ENCODE measurements at regions not wholly inside any gene's neighbourhood (a gene's known extent, or its start where the extent isn't known, plus 50 kb on each side); places are given as distances from the start of the nearest gene placed in this dataset.

DNA sequence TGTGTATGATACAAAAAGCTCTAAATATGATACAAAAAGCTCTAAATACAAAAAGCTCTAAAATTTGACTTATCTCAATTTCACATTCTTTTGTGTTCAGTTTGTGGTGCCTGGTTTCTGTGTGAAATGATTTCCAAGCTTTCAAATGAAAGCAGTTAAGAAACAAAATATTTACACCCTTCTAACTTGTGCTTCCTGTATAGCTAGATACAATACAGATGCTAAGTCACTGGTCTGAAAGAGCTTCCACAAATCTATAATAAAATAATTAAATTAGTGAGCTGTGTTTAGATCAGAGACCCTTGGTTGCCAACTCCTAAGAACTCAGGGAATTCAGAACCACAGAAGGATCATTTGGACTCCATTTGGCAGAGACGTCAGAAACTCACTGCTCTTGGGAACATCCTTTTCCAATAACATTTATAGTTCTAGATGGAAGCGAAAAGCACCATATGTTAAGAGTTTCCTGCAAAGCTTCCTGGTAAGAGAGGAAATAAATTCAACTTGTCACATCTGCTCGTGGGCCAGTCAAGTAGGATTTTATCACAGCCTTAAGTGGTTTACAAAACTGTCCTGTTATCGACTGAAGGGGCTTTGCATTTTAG lies 1079.1 kb downstream of the ADGRL2 start:
- H2AFZ ChIP-seq (ENCODE audit: control insufficient read depth, low read depth, low read length), result no peak overlapping the region
- RAD21 ChIA-PET (ENCODE audit: unreplicated experiment), result no interaction called here
- CTCF ChIA-PET, result no interaction called here
- no peak overlapping the region for H3K4me2 ChIP-seq (ENCODE audit: control insufficient read depth, insufficient read depth)
- H3K27me3 ChIP-seq (replicated peaks in 1 of 2; ENCODE audit: control insufficient read depth in 2 of 2, insufficient read depth in 2 of 2, low read length in 1 of 2), result no peaks in the 10 kb centered on the region
- SMC1A ChIA-PET (ENCODE audit: uncharacterized antibody, unreplicated experiment), result interaction anchor here (1.0 kb wide), 1 partner anchor 105 kb away, joined by 3 read pairs; no protein-coding TSS in a partner anchor
- DNase-seq (ENCODE audit: low read depth, low spot score), result no peak
- intact Hi-C loops (cut with micrococcal nuclease; ENCODE audit: unreplicated experiment) (no loop called here), in situ Hi-C loops (cut with MboI) (no loop called here)
- no peak for ATAC-seq
- no peaks in the 10 kb centered on the region for H3K36me3 ChIP-seq (ENCODE audit: control insufficient read depth in 2 of 2, insufficient read depth in 2 of 2, low read length in 1 of 2)
- H3K9ac ChIP-seq (ENCODE audit: control insufficient read depth, insufficient read depth, low read length), result no peak overlapping the region
- no peak overlapping the region for H3K4me3 ChIP-seq
- no peaks in the 10 kb centered on the region for H4K20me1 ChIP-seq (ENCODE audit: control insufficient read depth, insufficient read depth)
- H3K9me3 ChIP-seq (replicated peaks; ENCODE audit: control insufficient read depth, insufficient read depth, low read length), result no peaks in the 10 kb centered on the region
- H3K79me2 ChIP-seq (ENCODE audit: control insufficient read depth, insufficient read depth, low read length), result no peaks in the 10 kb centered on the region
- no peak overlapping the region for H3K27ac ChIP-seq (ENCODE audit: control insufficient read depth, insufficient read depth)
- no TSS peak for BruUV-seq (replicated peaks)
- 4% methylated on average over 4 of the region's 4 CpGs for WGBS (ENCODE audit: insufficient coverage, insufficient replicate concordance, low lambda C conversion rate, missing lambda C conversion rate)
- POLR2A ChIA-PET, result interaction anchor here (0.6 kb wide), 1 partner anchor 1233 kb away, joined by 4 read pairs; no protein-coding TSS in a partner anchor
- no peak for FAIRE-seq
- H3K4me1 ChIP-seq (ENCODE audit: control insufficient read depth, insufficient read depth, low read length), result no peaks in the 10 kb centered on the region
- TF ChIP-seq SREBF1 (IDR thresholded peaks at IDR 0.05; ENCODE audit: low read length) (no peak), E4F1 (IDR thresholded peaks at IDR 0.05; ENCODE audit: borderline replicate concordance, partially characterized antibody) (no peak), SREBF2 (IDR thresholded peaks at IDR 0.05; ENCODE audit: low read length) (no peak), STAT1 (conservative IDR thresholded peaks at IDR 0.05) (no peak), MEF2A (IDR thresholded peaks at IDR 0.05; ENCODE audit: insufficient read depth, low read depth, low read length) (no peak), MXI1 (IDR thresholded peaks at IDR 0.05; ENCODE audit: low read depth, low read length) (no peak), NFXL1 (IDR thresholded peaks at IDR 0.05; ENCODE audit: borderline replicate concordance) (no peak), IRF4 (IDR thresholded peaks at IDR 0.05; ENCODE audit: low read depth, low read length) (no peak), TARDBP (IDR thresholded peaks at IDR 0.05; ENCODE audit: borderline replicate concordance) (no peak), BCL11A (IDR thresholded peaks at IDR 0.05; ENCODE audit: low read depth, low read length) (no peak), NRF1 (conservative IDR thresholded peaks at IDR 0.05; ENCODE audit: low read depth, low read length) (no peak), TCF3 (IDR thresholded peaks at IDR 0.05; ENCODE audit: borderline replicate concordance, insufficient read depth, low read depth, low read length) (no peak), MYC (IDR thresholded peaks at IDR 0.05; ENCODE audit: insufficient read depth, insufficient read length, insufficient replicate concordance, low read length, severe bottlenecking) (no peak), ASH2L (IDR thresholded peaks at IDR 0.05; ENCODE audit: borderline replicate concordance, low read depth) (no peak), BHLHE40 (IDR thresholded peaks at IDR 0.05; ENCODE audit: borderline replicate concordance in 1 of 2, low read depth in 2 of 2, low read length in 1 of 2) (no peak), CHD4 (IDR thresholded peaks at IDR 0.05) (no peak)
- TF ChIP-seq, protein P1, sequence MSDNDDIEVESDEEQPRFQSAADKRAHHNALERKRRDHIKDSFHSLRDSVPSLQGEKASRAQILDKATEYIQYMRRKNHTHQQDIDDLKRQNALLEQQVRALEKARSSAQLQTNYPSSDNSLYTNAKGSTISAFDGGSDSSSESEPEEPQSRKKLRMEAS (IDR thresholded peaks at IDR 0.05; ENCODE audit: low read depth, low read length), result no peak
- TF ChIP-seq, protein P2, sequence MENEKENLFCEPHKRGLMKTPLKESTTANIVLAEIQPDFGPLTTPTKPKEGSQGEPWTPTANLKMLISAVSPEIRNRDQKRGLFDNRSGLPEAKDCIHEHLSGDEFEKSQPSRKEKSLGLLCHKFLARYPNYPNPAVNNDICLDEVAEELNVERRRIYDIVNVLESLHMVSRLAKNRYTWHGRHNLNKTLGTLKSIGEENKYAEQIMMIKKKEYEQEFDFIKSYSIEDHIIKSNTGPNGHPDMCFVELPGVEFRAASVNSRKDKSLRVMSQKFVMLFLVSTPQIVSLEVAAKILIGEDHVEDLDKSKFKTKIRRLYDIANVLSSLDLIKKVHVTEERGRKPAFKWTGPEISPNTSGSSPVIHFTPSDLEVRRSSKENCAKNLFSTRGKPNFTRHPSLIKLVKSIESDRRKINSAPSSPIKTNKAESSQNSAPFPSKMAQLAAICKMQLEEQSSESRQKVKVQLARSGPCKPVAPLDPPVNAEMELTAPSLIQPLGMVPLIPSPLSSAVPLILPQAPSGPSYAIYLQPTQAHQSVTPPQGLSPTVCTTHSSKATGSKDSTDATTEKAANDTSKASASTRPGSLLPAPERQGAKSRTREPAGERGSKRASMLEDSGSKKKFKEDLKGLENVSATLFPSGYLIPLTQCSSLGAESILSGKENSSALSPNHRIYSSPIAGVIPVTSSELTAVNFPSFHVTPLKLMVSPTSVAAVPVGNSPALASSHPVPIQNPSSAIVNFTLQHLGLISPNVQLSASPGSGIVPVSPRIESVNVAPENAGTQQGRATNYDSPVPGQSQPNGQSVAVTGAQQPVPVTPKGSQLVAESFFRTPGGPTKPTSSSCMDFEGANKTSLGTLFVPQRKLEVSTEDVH (IDR thresholded peaks at IDR 0.05; ENCODE audit: low read depth, partially characterized antibody), result no peak
